Suprapubic skin (tissue), 3 donors: ENCODE measurements at regions not wholly inside any gene's neighbourhood (a gene's known extent, or its start where the extent isn't known, plus 50 kb on each side); places are given as distances from the start of the nearest gene placed in this dataset.

Experiments used
- CTCF ChIP-seq, 2 donors: fragments of 200-600 bp in 1 of 2; fragments of 450-650 bp in 1 of 2; sonication (generic) in 1 of 2; IDR thresholded peaks; one replicate each; pipeline ENCODE4 v1.5.1; 2016 to 2019; ENCODE audit warnings: antibody characterized with exemption in 2 of 2, mild to moderate bottlenecking in 1 of 2, moderate library complexity in 1 of 2
- EP300 ChIP-seq: sonication (generic); formaldehyde crosslinking; IDR thresholded peaks from one replicate; pipeline ENCODE4 v1.6.1; 2017; ENCODE audit warnings: antibody characterized with exemption

- TF ChIP-seq CTCF (IDR thresholded peaks at IDR 0.05) (no peak), EP300 (no peak)
Measured at GRCh38 chr7:16242920-16243319, 178.4 kb downstream of the CRPPA start.
